ENCODE measurements at regions not wholly inside any gene's neighbourhood (a gene's known extent, or its start where the extent isn't known, plus 50 kb on each side); places are given as distances from the start of the nearest gene placed in this dataset.

DNA sequence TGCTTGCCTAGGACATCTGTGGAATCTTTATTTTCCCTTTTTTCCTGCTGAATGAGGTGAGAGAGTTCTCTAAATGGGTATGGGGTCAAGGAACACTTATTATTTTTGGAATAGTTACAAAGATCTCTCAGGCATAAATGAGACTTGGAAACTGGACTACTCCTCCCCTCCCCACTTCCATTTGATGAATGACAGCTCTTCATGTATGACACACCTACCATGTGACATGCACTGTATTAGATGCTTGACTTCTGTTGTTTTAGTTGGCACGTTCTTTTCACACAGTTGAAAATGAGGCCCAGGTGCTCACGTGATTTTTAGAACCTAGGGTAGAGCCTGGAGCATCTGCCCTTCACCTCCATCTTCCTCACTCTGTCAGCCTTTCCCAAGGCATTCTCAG is 62.4 kb downstream of the VCPKMT start:
- TF ChIP-seq TAF1 (IDR thresholded peaks at IDR 0.05; ENCODE audit: borderline replicate concordance, insufficient read depth, low read length) (no peak), SIN3A (IDR thresholded peaks at IDR 0.05; ENCODE audit: borderline replicate concordance, insufficient read depth, low read length) (no peak), POLR2AphosphoS5 (IDR thresholded peaks at IDR 0.05; ENCODE audit: low read depth, low read length) (no peak), FOXP2 (optimal IDR thresholded peaks at IDR 0.05; ENCODE audit: borderline replicate concordance, extremely low read depth, extremely low read length, insufficient read depth) (no peak)
- TF ChIP-seq, protein P1, sequence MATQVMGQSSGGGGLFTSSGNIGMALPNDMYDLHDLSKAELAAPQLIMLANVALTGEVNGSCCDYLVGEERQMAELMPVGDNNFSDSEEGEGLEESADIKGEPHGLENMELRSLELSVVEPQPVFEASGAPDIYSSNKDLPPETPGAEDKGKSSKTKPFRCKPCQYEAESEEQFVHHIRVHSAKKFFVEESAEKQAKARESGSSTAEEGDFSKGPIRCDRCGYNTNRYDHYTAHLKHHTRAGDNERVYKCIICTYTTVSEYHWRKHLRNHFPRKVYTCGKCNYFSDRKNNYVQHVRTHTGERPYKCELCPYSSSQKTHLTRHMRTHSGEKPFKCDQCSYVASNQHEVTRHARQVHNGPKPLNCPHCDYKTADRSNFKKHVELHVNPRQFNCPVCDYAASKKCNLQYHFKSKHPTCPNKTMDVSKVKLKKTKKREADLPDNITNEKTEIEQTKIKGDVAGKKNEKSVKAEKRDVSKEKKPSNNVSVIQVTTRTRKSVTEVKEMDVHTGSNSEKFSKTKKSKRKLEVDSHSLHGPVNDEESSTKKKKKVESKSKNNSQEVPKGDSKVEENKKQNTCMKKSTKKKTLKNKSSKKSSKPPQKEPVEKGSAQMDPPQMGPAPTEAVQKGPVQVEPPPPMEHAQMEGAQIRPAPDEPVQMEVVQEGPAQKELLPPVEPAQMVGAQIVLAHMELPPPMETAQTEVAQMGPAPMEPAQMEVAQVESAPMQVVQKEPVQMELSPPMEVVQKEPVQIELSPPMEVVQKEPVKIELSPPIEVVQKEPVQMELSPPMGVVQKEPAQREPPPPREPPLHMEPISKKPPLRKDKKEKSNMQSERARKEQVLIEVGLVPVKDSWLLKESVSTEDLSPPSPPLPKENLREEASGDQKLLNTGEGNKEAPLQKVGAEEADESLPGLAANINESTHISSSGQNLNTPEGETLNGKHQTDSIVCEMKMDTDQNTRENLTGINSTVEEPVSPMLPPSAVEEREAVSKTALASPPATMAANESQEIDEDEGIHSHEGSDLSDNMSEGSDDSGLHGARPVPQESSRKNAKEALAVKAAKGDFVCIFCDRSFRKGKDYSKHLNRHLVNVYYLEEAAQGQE (IDR thresholded peaks at IDR 0.05; ENCODE audit: insufficient read depth in 1 of 2, low read depth in 2 of 2, low read length in 2 of 2), result no peak

DNA sequence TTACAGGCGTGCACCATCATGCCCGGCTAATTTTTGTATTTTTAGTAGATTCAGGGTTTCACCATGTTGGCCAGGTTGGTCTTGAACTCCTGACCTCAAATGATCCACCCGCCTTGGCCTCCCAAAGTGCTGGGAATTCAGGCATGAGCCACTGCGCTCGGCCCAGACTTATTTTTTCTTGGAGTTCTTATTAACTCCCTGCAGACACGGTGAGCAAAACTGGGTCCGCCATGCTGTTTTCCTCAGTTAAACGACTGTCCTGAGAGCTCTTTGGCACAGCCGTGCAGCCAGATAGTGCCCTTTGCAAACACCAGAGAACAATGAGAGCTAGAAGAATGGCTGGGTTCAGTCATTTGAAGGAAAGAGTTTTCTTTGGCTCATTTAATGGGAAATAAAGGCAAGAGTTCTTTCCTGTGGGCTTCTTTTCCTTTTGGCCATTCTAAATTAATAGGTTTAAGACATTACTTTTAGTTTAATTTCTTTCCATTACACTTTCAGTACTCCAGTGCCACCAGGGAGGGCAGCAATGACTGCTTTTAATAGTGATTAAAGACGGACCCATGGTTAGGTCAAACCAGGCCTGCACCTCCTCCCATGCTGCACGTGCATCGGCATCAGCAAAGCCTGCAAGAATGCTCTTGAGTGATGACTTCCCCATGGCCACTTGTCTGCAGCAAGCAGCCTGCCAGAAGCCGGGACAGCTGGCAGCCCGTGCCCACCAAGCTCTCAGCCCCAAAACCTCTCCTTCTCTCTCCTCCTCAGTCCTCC is 60.7 kb downstream of the VCPKMT start:
- TF ChIP-seq SIN3A (IDR thresholded peaks at IDR 0.05; ENCODE audit: borderline replicate concordance, insufficient read depth, low read length) (no peak), FOXP2 (optimal IDR thresholded peaks at IDR 0.05; ENCODE audit: borderline replicate concordance, extremely low read depth, extremely low read length, insufficient read depth) (no peak), POLR2AphosphoS5 (IDR thresholded peaks at IDR 0.05; ENCODE audit: low read depth, low read length) (no peak), TAF1 (IDR thresholded peaks at IDR 0.05; ENCODE audit: borderline replicate concordance, insufficient read depth, low read length) (no peak)
- TF ChIP-seq, protein P1 (IDR thresholded peaks at IDR 0.05; ENCODE audit: insufficient read depth in 1 of 2, low read depth in 2 of 2, low read length in 2 of 2), result no peak

DNA sequence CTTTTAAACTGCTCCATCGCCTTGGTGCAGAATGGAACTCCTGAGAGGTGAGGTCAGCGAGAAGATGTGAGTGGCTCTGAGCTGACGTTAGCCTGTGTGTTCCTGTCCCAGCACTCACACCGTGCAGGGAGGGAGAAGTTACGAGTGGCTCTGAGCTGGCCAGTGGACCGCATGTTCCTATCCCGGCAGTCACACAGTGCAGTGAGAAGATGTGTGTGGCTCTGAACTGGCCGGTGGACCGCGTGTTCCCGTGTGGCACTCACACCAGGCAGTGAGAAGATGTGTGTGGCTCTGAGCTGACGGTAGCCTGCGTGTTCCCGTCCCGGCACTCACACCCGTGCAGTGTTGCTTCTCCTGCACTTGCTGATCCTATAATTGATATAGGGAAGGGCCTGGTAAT is 59.9 kb downstream of the VCPKMT start:
- TF ChIP-seq SIN3A (IDR thresholded peaks at IDR 0.05; ENCODE audit: borderline replicate concordance, insufficient read depth, low read length) (no peak), POLR2AphosphoS5 (IDR thresholded peaks at IDR 0.05; ENCODE audit: low read depth, low read length) (no peak), TAF1 (IDR thresholded peaks at IDR 0.05; ENCODE audit: borderline replicate concordance, insufficient read depth, low read length) (no peak), FOXP2 (optimal IDR thresholded peaks at IDR 0.05; ENCODE audit: borderline replicate concordance, extremely low read depth, extremely low read length, insufficient read depth) (no peak)
- TF ChIP-seq, protein P1 (IDR thresholded peaks at IDR 0.05; ENCODE audit: insufficient read depth in 1 of 2, low read depth in 2 of 2, low read length in 2 of 2), result no peak

DNA sequence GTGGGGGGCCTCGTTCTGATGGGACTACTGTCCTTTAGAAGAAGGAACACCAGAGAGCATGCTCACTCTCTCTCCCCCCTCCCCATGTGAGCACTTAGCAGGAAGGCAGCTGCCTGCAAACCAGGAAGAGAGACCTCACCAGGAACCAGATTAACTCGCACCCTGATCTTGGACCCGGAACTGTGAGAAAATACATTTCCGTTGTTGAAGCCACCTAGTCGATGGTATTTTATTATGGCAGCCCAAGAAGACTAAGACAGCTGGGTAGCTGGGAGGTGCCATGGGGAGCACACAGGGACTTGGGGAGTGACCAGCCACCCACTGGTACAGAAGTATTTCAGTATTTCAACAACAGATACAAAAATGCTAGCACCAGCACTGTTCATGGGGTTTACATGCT is 59.0 kb downstream of the VCPKMT start:
- TF ChIP-seq POLR2AphosphoS5 (IDR thresholded peaks at IDR 0.05; ENCODE audit: low read depth, low read length) (no peak), TAF1 (IDR thresholded peaks at IDR 0.05; ENCODE audit: borderline replicate concordance, insufficient read depth, low read length) (no peak), FOXP2 (optimal IDR thresholded peaks at IDR 0.05; ENCODE audit: borderline replicate concordance, extremely low read depth, extremely low read length, insufficient read depth) (no peak), SIN3A (IDR thresholded peaks at IDR 0.05; ENCODE audit: borderline replicate concordance, insufficient read depth, low read length) (no peak)
- TF ChIP-seq, protein P1 (IDR thresholded peaks at IDR 0.05; ENCODE audit: insufficient read depth in 1 of 2, low read depth in 2 of 2, low read length in 2 of 2), result no peak

All from PFSK-1 (cell line).